Adipocyte (in vitro differentiated cells): ENCODE measurements at regions not wholly inside any gene's neighbourhood (a gene's known extent, or its start where the extent isn't known, plus 50 kb on each side); places are given as distances from the start of the nearest gene placed in this dataset.

Experiments used
- DNase-seq: peaks from one replicate; pipeline ENCODE4 v3.0.0-alpha.2; 2015; ENCODE audit warnings: low read depth
- H3K27me3 ChIP-seq: replicated peaks from 2 replicates; pipeline ENCODE4 v1.7.0; 2013; ENCODE audit warnings: mild to moderate bottlenecking, low read length, moderate library complexity; ENCODE audit not compliant: control insufficient read depth, insufficient read depth
- H3K36me3 ChIP-seq: 2 replicates; pipeline ENCODE4 v1.7.0; 2013; ENCODE audit warnings: low read length, mild to moderate bottlenecking, moderate library complexity; ENCODE audit not compliant: control insufficient read depth, insufficient read depth, severe bottlenecking
- H3K4me1 ChIP-seq: 2 replicates; pipeline ENCODE4 v1.7.0; 2013; ENCODE audit warnings: mild to moderate bottlenecking, low read length, moderate library complexity; ENCODE audit not compliant: control insufficient read depth, insufficient read depth
- H3K4me3 ChIP-seq: 2 replicates; pipeline ENCODE4 v1.7.0; 2013; ENCODE audit warnings: mild to moderate bottlenecking, low read length, moderate library complexity
- H3K9ac ChIP-seq: 2 replicates; pipeline ENCODE4 v1.7.0; 2013; ENCODE audit warnings: mild to moderate bottlenecking, low read length, moderate library complexity
- H3K9me3 ChIP-seq: 2 replicates; pipeline ENCODE4 v1.7.0; 2013; ENCODE audit warnings: mild to moderate bottlenecking, low read length, moderate library complexity; ENCODE audit not compliant: control insufficient read depth

DNA sequence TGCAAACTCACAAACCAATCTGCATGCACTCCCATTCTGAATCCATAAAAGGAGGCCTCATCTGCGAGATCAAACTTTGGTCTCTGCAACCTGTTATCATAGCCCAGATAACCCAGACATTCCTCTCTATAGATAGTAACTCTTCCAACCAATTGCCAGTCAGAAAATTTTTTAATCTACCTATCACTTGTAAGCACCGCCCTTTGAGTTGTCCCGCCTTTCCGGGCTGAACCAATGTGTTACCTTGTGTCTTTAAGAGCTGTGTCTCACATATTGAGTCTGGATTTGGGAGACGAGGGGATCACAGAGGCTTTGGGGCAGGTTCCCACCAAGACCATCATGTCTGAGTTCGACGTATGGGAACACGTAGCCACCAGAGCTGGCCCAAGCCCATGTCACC, 91.1 kb upstream of the PPP1R26 start:
- Histone ChIP-seq H3K9me3 (no peaks in the 10 kb centered on the region), H3K36me3 (no peaks in the 10 kb centered on the region), H3K9ac (no peak overlapping the region), H3K4me1 (no peaks in the 10 kb centered on the region), H3K27me3 (peaks cover 13% of the 10 kb centered on the region), H3K4me3 (no peak overlapping the region)
- DNase-seq, result no peak

DNA sequence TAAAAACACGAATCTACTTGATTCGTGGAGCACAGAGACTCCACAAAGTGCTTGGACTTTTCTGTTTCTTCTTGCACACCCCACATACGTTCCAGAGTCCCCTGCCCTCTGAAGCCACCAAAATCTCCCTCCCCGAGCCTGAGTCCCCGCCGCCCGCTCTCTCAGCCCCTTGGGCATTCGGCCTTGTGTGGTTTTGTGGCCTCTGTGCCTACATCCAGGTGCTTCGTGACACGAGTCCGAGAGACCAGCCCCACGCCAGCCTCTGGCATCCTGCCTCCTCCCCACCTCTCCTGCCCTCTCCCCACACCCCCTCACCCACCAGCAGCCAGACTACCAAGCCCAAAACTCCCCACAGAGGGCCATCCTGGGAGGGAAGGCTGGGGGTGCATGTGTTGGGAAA, 87.8 kb upstream of the PPP1R26 start:
- Histone ChIP-seq H3K27me3 (peaks cover 9% of the 10 kb centered on the region), H3K9me3 (peaks cover 19% of the 10 kb centered on the region), H3K36me3 (no peaks in the 10 kb centered on the region), H3K9ac (no peak overlapping the region), H3K4me1 (no peaks in the 10 kb centered on the region), H3K4me3 (no peak overlapping the region)
- DNase-seq, result no peak

DNA sequence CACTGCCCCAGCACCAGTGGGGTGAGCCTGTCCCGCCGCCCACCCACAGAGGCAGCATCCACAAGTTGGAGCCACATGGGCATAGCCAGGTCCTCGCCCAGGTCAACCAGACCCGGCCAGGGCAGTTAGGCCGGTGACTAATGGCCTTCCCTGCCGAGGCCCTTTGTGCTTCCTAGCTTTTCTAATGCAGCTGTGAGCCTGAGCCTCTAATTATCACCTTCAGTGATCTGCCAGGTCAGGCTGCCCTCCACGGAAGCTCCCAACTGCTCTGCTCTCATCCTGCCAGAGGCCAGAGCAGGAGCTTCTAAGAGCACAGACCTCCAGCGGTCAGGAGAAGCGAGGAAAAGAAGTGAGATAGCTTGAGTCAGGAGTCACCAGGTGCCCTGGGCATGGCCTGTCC, 87.1 kb upstream of the PPP1R26 start:
- no peak for DNase-seq
- Histone ChIP-seq H3K4me3 (no peak overlapping the region), H3K9ac (no peak overlapping the region), H3K4me1 (no peaks in the 10 kb centered on the region), H3K27me3 (peaks cover 9% of the 10 kb centered on the region), H3K36me3 (no peaks in the 10 kb centered on the region), H3K9me3 (peaks cover 20% of the 10 kb centered on the region)

DNA sequence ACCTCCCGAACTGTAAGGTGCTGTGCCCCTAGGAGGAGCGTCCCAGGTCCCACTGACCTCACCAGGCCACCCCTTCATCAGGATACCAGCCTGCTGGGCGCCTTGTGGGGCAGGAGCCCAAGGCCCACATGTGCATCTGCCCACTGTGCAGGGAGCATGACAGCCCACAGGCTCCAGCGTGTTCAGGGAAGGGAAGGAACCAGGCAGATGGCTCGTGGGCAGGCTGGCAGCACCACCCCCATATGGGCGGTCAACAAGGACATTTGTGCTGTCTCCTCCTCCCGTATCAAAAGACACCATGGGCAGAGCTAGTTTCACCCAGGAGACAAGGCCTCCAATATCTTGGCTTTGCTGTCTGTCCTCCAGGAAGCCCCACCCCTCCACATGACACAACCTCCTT, 85.5 kb upstream of the PPP1R26 start:
- no peaks in the 10 kb centered on the region for H3K36me3 ChIP-seq
- peaks cover 20% of the 10 kb centered on the region for H3K9me3 ChIP-seq
- H3K9ac ChIP-seq, result no peak overlapping the region
- H3K4me1 ChIP-seq, result no peaks in the 10 kb centered on the region
- no peak overlapping the region for H3K4me3 ChIP-seq
- DNase-seq, result no peak
- H3K27me3 ChIP-seq, result peaks cover 9% of the 10 kb centered on the region

DNA sequence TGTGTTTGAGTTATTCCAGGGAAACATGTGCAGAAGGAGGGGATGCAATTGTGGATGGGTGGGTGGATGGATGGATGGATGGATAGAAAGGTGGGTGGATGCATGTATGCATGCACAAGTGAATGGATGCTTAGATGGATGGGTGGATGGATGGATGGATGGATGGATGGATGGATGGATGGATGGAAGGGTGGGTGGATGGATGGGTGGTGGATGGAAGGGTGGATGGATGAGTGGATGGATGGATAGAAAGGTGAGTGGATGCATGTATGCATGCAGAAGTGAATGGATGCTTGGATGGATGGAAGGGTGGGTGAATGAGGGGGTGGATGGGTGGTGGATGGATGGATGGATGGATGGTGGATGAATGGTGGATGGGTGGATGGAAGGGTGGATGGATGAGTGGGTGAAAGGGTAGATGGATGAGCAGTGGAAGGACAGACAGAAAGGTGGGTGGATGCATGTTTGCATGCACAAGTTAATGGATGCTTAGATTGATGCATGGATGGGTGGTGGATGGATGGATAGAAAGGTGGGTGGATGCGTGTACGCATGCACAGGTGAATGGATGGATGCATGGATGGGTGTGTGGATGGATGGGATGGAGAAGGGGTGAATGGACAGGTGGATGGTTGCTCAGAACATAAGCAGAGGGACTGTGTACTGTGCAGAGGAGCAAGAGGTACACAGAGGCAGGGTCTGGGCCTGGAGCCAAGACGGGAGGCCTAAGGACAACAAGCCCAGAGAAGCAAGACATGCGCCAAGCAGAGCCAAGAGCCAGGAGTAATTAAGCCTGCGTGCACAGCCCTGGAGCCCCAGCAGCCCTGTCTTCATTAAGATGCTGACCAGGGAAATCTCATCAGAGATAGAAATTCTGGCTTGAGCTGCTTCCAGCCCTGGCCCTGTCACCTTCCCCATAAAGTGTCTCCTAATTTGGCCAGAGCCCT, 84.6 kb upstream of the PPP1R26 start:
- Histone ChIP-seq H3K27me3 (peaks cover 3% of the 10 kb centered on the region), H3K4me1 (no peaks in the 10 kb centered on the region), H3K9ac (no peak overlapping the region), H3K4me3 (no peak overlapping the region), H3K36me3 (no peaks in the 10 kb centered on the region), H3K9me3 (peaks cover 20% of the 10 kb centered on the region)
- no peak for DNase-seq

DNA sequence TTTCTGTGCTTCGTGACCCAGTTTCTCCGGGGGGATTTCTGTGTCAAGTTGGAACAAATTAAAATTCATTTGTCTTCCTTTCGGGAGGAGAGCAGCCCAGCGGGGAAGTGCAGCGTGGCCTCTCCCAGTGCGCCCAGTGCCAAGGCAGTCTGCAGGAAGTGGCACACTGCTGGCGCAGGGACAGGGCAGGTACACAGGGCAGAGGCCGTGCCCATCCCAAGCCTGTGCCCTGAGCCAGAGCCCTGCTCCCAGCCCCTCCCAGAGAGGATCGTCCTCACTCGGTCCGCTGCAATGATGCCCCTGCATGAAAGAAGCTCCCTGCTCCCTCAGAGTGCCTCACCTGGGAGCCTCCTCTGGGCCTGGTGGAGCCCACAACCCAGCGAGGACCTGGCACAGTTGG, 82.4 kb upstream of the PPP1R26 start:
- no peaks in the 10 kb centered on the region for H3K4me1 ChIP-seq
- H3K27me3 ChIP-seq, result peaks cover 8% of the 10 kb centered on the region
- no peaks in the 10 kb centered on the region for H3K36me3 ChIP-seq
- H3K4me3 ChIP-seq, result no peak overlapping the region
- peaks cover 20% of the 10 kb centered on the region for H3K9me3 ChIP-seq
- DNase-seq, result no peak
- no peak overlapping the region for H3K9ac ChIP-seq

DNA sequence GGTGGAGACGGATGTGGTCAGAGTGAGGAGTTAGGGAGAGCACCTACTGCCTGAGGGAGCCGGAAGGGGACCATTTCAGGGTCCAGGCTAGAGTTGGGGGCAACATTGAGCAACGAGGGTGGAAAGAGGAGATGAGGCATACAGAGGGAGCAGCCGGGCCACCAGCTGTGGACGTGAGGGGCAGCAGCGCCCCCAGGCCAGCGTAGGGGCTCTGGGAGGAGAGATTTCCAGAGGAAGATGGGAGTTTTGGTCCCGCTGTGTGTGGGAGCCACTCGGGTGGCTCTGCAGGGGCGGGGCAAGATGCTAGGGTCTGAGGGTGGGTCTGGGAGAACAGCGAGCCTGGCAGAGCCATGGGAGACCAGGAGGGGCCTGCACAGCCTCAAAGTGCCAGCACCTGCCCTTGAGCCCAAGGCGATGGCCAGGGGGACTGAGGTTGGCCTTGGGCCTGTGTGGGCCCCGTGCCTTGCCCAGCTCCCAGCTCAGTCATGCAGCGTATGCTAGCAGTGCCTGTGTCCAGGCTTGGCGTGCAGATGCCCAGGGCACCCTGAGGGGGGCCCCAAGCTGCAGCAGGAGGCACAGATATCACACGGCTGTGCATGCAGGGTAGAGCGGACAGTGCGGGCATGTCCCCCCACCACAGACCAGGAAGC, 80.5 kb upstream of the PPP1R26 start:
- no peak for DNase-seq
- H3K9me3 ChIP-seq, result peaks cover 20% of the 10 kb centered on the region
- no peaks in the 10 kb centered on the region for H3K36me3 ChIP-seq
- H3K4me3 ChIP-seq, result no peak overlapping the region
- no peak overlapping the region for H3K9ac ChIP-seq
- H3K4me1 ChIP-seq, result no peaks in the 10 kb centered on the region
- H3K27me3 ChIP-seq, result peaks cover 23% of the 10 kb centered on the region

DNA sequence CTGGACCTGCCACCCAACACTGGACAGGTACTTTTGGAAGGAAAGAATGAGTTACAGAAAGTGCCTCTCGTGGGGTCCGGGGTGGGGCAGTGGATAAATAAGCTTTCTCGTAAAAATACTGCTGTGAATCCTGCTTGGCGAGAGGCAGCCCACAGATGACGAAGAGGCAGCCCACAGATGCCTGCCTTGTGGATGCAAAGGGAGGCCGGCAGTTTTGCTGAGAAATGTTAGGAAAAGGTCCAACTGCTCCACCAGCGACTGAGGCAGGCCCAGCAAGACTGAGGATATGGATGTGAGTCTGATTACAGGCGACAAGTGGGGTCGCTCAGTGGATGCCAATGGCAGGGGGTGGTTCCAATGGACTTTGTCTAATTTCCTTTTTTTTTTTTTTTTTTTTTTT, 79.1 kb upstream of the PPP1R26 start:
- Histone ChIP-seq H3K27me3 (peaks cover 32% of the 10 kb centered on the region), H3K4me1 (no peaks in the 10 kb centered on the region), H3K36me3 (no peaks in the 10 kb centered on the region), H3K9me3 (peaks cover 14% of the 10 kb centered on the region), H3K9ac (no peak overlapping the region), H3K4me3 (no peak overlapping the region)
- DNase-seq, result no peak

DNA sequence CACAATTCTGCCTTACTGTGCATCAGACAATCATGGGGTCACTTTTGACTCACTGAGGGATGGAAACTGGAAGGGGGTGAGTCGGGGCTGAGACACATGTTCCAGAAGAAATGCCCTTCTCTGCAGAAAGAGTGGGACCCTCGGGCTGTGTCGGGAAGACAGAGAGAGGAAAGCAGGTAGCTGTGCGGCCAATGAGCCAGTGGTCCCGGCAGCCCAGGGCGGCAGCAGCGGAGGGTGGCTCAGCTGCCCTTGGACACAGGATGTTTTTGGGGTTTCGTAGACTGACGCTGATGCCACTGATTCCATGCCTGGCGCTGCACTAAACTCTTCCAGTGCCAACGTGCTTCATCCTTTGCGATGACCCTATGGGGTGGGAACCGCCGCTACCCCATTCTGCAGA, 78.4 kb upstream of the PPP1R26 start:
- Histone ChIP-seq H3K36me3 (no peaks in the 10 kb centered on the region), H3K27me3 (peaks cover 37% of the 10 kb centered on the region), H3K9me3 (peaks cover 7% of the 10 kb centered on the region)

DNA sequence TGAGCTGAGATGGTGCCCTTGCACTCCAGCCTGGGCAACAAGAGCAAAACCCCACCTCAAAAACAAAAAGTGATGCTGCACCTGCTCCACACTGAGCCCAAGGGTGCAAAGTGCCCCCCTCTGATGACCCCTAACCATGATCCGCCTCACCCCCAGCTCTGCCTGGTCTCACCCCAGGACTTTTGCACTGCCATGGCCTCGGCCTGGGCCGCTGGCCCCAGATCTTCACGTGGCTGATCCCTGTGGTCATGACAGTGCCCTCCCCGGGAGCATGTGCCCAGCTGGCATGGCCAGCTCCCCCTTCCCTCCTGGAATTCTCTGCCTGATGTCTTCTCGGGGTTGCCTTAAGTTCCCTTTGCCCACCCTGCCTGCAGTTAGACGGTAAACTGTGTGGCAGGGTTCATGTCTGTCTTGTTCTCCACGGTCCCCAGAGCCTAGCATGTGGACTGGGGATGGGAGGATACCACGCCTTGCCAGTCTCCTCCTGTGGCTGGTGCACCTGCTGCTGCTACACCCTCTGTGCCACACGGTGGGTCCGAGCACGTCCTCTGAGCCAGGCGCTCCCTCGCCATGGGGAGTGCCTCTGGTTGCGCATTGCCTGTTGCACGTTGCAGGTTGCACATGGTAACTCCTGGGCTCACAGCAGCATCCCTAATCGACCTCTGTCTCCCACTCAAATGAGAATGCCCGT, 77.4 kb upstream of the PPP1R26 start:
- DNase-seq, result no peak
- H3K36me3 ChIP-seq, result no peaks in the 10 kb centered on the region
- H3K4me1 ChIP-seq, result no peaks in the 10 kb centered on the region
- H3K4me3 ChIP-seq, result no peak overlapping the region
- H3K9ac ChIP-seq, result no peak overlapping the region
- peaks cover 41% of the 10 kb centered on the region for H3K27me3 ChIP-seq
- H3K9me3 ChIP-seq, result peaks cover 2% of the 10 kb centered on the region

More for the DNA sequence above, 78.4 kb upstream of the PPP1R26 start:
- Histone ChIP-seq H3K4me3 (no peak overlapping the region), H3K4me1 (no peaks in the 10 kb centered on the region), H3K9ac (no peak overlapping the region)
- DNase-seq, result no peak
